Fibroblast of lung (primary cell): ENCODE measurements at regions not wholly inside any gene's neighbourhood (a gene's known extent, or its start where the extent isn't known, plus 50 kb on each side); places are given as distances from the start of the nearest gene placed in this dataset.

Experiments
- DNase-seq, 2 donors: peaks; one replicate each; pipeline versions ENCODE4 v3.0.0 to v3.0.0-alpha.2; 2010; ENCODE audit warnings: low read depth in 2 of 2
- H2AFZ ChIP-seq: 2 replicates; pipeline ENCODE4 v1.5.1; 2012; ENCODE audit warnings: low read length, control low read depth, inconsistent platforms
- H3K27ac ChIP-seq: 2 replicates; pipeline ENCODE4 v1.5.1; 2011; ENCODE audit warnings: low read length, control low read depth; ENCODE audit not compliant: insufficient read depth
- H3K27me3 ChIP-seq: 2 replicates; pipeline ENCODE4 v1.5.1; 2011; ENCODE audit warnings: mild to moderate bottlenecking, low read length; ENCODE audit not compliant: control insufficient read depth, insufficient read depth
- H3K36me3 ChIP-seq: 2 replicates; pipeline ENCODE4 v1.5.1; 2011; ENCODE audit warnings: low read length; ENCODE audit not compliant: control insufficient read depth, insufficient read depth
- H3K4me1 ChIP-seq: 2 replicates; pipeline ENCODE4 v1.5.1; 2011; ENCODE audit warnings: low read length; ENCODE audit not compliant: control insufficient read depth, insufficient read depth; ENCODE audit errors: extremely low read depth
- H3K4me2 ChIP-seq: 2 replicates; pipeline ENCODE4 v1.5.1; 2011; ENCODE audit warnings: low read length, control low read depth; ENCODE audit not compliant: insufficient read depth; ENCODE audit errors: extremely low read depth
- H3K4me3 ChIP-seq, 4 experiments: fragments of 200-600 bp in 1 of 4; sonication (generic) in 1 of 4; replicated peaks in 1 of 4; 2 replicates each; pipeline ENCODE4 v1.5.1; 2011 to 2016; ENCODE audit warnings: low read length in 4 of 4, low read depth in 3 of 4, mild to moderate bottlenecking in 3 of 4, control low read depth in 2 of 4, inconsistent platforms in 1 of 4, mixed read lengths in 1 of 4; ENCODE audit not compliant: insufficient read depth in 1 of 4; ENCODE audit errors: control extremely low read depth in 1 of 4
- H3K79me2 ChIP-seq: 2 replicates; pipeline ENCODE4 v1.5.1; 2012; ENCODE audit warnings: mild to moderate bottlenecking, low read length, inconsistent platforms; ENCODE audit not compliant: control insufficient read depth, insufficient read depth
- H3K9ac ChIP-seq: 2 replicates; pipeline ENCODE4 v1.5.1; 2011; ENCODE audit warnings: mild to moderate bottlenecking, low read length, control low read depth; ENCODE audit not compliant: insufficient read depth
- H3K9me3 ChIP-seq: 2 replicates; pipeline ENCODE4 v1.5.1; 2012; ENCODE audit warnings: low read depth, low read length; ENCODE audit not compliant: control insufficient read depth, insufficient read depth
- H4K20me1 ChIP-seq: 2 replicates; pipeline ENCODE4 v1.5.1; 2011; ENCODE audit warnings: low read length; ENCODE audit not compliant: control insufficient read depth, insufficient read depth; ENCODE audit errors: extremely low read depth
- CTCF ChIP-seq, 2 donors: IDR thresholded peaks in 1 of 2; conservative IDR thresholded peaks in 1 of 2; 1 replicate in 1 of 2; 2 replicates in 1 of 2; pipeline ENCODE4 v1.5.1; 2011 to 2012; ENCODE audit warnings: low read length in 2 of 2, control low read depth in 1 of 2, inconsistent platforms in 1 of 2, low read depth in 1 of 2, mild to moderate bottlenecking in 1 of 2
- EZH2 ChIP-seq: IDR thresholded peaks from 2 replicates; pipeline ENCODE4 v1.5.1; 2012; ENCODE audit warnings: low read length, control low read depth, mild to moderate bottlenecking; ENCODE audit errors: missing control alignments

- peak in 1 of 2 donors; percentile 9 for DNase-seq
- Histone ChIP-seq H3K9me3 (no peaks in the 10 kb centered on the region), H2AFZ (no peak overlapping the region), H3K4me1 (no peaks in the 10 kb centered on the region), H3K27ac (no peak overlapping the region), H3K9ac (no peak overlapping the region), H4K20me1 (no peaks in the 10 kb centered on the region), H3K4me3 (no peak overlapping the region), H3K79me2 (no peaks in the 10 kb centered on the region), H3K27me3 (peaks cover 21% of the 10 kb centered on the region), H3K36me3 (no peaks in the 10 kb centered on the region), H3K4me2 (no peak overlapping the region)
- TF ChIP-seq CTCF (conservative IDR thresholded peaks at IDR 0.05 in 1 of 2, IDR thresholded peaks at IDR 0.05 in 1 of 2; ENCODE audit: low read depth in 1 of 2, low read length in 2 of 2) (peak in 1 of 2 donors; percentile 9), EZH2 (no peak)
Observed at GRCh38 chr20:62583424-62583920, 58.8 kb upstream of the SLCO4A1 start.

GRCh38 chr20:62584671-62585460 is 57.4 kb upstream of the SLCO4A1 start:
- no peak overlapping the region for H3K4me3 ChIP-seq
- H3K9ac ChIP-seq, result no peak overlapping the region
- no peak for TF ChIP-seq CTCF (conservative IDR thresholded peaks at IDR 0.05 in 1 of 2, IDR thresholded peaks at IDR 0.05 in 1 of 2; ENCODE audit: low read depth in 1 of 2, low read length in 2 of 2)
- TF ChIP-seq EZH2, result no peak
- H3K9me3 ChIP-seq, result no peaks in the 10 kb centered on the region
- peaks cover 12% of the 10 kb centered on the region for H3K27me3 ChIP-seq
- H3K27ac ChIP-seq, result no peak overlapping the region
- no peaks in the 10 kb centered on the region for H3K4me1 ChIP-seq
- H4K20me1 ChIP-seq, result no peaks in the 10 kb centered on the region
- no peak overlapping the region for H2AFZ ChIP-seq
- H3K4me2 ChIP-seq, result no peak overlapping the region
- no peaks in the 10 kb centered on the region for H3K79me2 ChIP-seq
- DNase-seq, result no peak
- no peaks in the 10 kb centered on the region for H3K36me3 ChIP-seq

GRCh38 chr20:62585461-62585970 is 56.8 kb upstream of the SLCO4A1 start:
- H3K27ac ChIP-seq, result no peak overlapping the region
- no peak overlapping the region for H3K9ac ChIP-seq
- peaks cover 10% of the 10 kb centered on the region for H3K27me3 ChIP-seq
- H3K79me2 ChIP-seq, result no peaks in the 10 kb centered on the region
- no peak overlapping the region for H3K4me2 ChIP-seq
- H2AFZ ChIP-seq, result no peak overlapping the region
- no peak overlapping the region for H3K4me3 ChIP-seq
- TF ChIP-seq CTCF (conservative IDR thresholded peaks at IDR 0.05 in 1 of 2, IDR thresholded peaks at IDR 0.05 in 1 of 2; ENCODE audit: low read depth in 1 of 2, low read length in 2 of 2) (no peak), EZH2 (no peak)
- no peaks in the 10 kb centered on the region for H3K9me3 ChIP-seq
- H3K36me3 ChIP-seq, result no peaks in the 10 kb centered on the region
- no peak for DNase-seq
- H3K4me1 ChIP-seq, result no peaks in the 10 kb centered on the region
- H4K20me1 ChIP-seq, result no peaks in the 10 kb centered on the region
